Vagina (tissue), 2 donors: ENCODE measurements at regions not wholly inside any gene's neighbourhood (a gene's known extent, or its start where the extent isn't known, plus 50 kb on each side); places are given as distances from the start of the nearest gene placed in this dataset.

Experiments used
- POLR2A ChIP-seq, 2 donors: fragments of 450-650 bp; IDR thresholded peaks; one replicate each; pipeline ENCODE4 v1.6.1; 2017; ENCODE audit warnings: antibody characterized with exemption in 2 of 2, mild to moderate bottlenecking in 2 of 2, moderate library complexity in 2 of 2
- POLR2AphosphoS5 ChIP-seq, 2 donors: sonication (generic); formaldehyde crosslinking; IDR thresholded peaks; one replicate each; pipeline ENCODE4 v1.9.0; 2017; ENCODE audit warnings: antibody characterized with exemption in 2 of 2, mild to moderate bottlenecking in 2 of 2, low read depth in 1 of 2; ENCODE audit not compliant: insufficient read depth in 1 of 2
- TF ChIP-seq, protein P1 (sequence below), 3 experiments: fragments of 450-650 bp in 2 of 3; fragments of 200-600 bp in 1 of 3; sonication (generic) in 1 of 3; IDR thresholded peaks; one replicate each; pipeline ENCODE4 v1.5.1; 2017 to 2019; ENCODE audit warnings: antibody characterized with exemption in 3 of 3, mild to moderate bottlenecking in 2 of 3, moderate library complexity in 2 of 3

DNA sequence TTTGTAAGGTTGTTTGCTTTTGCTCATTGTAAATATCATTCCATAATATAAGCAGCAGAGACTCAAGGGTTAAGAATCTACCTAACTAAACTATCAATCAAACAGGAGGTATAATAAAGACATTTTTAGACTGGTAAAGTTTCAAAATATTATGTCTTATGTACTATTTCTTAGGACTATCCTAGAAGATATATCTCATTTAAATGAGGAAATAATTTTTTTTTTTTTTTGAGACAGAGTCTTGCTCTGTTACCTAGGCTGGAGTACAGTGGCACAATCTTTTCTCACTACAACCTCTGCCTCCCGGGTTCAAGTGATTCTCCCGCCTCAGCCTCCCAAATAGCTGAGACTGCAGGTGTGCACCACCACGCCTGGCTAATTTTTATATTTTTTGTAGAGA is 80.9 kb upstream of the PARD3 start:
- no peak for TF ChIP-seq POLR2AphosphoS5 (IDR thresholded peaks at IDR 0.05; ENCODE audit: insufficient read depth in 1 of 2, low read depth in 1 of 2)
- TF ChIP-seq, protein P1, sequence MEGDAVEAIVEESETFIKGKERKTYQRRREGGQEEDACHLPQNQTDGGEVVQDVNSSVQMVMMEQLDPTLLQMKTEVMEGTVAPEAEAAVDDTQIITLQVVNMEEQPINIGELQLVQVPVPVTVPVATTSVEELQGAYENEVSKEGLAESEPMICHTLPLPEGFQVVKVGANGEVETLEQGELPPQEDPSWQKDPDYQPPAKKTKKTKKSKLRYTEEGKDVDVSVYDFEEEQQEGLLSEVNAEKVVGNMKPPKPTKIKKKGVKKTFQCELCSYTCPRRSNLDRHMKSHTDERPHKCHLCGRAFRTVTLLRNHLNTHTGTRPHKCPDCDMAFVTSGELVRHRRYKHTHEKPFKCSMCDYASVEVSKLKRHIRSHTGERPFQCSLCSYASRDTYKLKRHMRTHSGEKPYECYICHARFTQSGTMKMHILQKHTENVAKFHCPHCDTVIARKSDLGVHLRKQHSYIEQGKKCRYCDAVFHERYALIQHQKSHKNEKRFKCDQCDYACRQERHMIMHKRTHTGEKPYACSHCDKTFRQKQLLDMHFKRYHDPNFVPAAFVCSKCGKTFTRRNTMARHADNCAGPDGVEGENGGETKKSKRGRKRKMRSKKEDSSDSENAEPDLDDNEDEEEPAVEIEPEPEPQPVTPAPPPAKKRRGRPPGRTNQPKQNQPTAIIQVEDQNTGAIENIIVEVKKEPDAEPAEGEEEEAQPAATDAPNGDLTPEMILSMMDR (IDR thresholded peaks at IDR 0.05): no peak
- no peak for TF ChIP-seq POLR2A (IDR thresholded peaks at IDR 0.05)
